OCI-LY1 (cell line): ENCODE measurements at regions not wholly inside any gene's neighbourhood (a gene's known extent, or its start where the extent isn't known, plus 50 kb on each side); places are given as distances from the start of the nearest gene placed in this dataset.

Experiments
- EZH2 ChIP-seq: fragments of 200-600 bp; sonication (generic), shearing (Covaris generic); IDR thresholded peaks from 2 replicates; pipeline ENCODE4 v1.8.0; 2017; ENCODE audit warnings: borderline replicate concordance, mixed run types, mild to moderate bottlenecking, antibody characterized with exemption, low read length, moderate library complexity, mixed read lengths
- TF ChIP-seq, protein P1 (sequence below): fragments of 200-600 bp; sonication (generic), shearing (Covaris generic); IDR thresholded peaks from 2 replicates; pipeline ENCODE4 v1.5.1; 2017; ENCODE audit warnings: mild to moderate bottlenecking, antibody characterized with exemption, low read length, moderate library complexity, mixed read lengths

DNA sequence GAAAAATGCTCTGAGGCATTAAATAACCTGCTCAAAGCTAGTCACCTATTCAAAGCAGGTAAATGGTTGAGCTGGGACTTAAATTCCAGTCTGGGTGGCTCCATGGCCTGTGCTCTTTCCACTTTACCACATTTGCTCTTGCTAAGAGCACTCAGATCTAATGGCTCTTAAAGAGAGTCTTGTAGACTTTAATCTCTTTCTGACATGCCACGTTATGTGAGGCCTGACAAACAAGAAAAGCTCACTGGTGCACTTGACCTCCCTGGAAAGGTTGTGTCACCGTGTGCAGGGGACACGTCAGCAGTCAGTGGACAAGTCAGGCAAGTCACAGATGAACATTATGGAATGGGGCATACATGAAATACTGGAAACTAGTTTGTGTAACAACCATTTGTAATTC lies 129.9 kb upstream of the RPS23 start:
- TF ChIP-seq, protein P1, sequence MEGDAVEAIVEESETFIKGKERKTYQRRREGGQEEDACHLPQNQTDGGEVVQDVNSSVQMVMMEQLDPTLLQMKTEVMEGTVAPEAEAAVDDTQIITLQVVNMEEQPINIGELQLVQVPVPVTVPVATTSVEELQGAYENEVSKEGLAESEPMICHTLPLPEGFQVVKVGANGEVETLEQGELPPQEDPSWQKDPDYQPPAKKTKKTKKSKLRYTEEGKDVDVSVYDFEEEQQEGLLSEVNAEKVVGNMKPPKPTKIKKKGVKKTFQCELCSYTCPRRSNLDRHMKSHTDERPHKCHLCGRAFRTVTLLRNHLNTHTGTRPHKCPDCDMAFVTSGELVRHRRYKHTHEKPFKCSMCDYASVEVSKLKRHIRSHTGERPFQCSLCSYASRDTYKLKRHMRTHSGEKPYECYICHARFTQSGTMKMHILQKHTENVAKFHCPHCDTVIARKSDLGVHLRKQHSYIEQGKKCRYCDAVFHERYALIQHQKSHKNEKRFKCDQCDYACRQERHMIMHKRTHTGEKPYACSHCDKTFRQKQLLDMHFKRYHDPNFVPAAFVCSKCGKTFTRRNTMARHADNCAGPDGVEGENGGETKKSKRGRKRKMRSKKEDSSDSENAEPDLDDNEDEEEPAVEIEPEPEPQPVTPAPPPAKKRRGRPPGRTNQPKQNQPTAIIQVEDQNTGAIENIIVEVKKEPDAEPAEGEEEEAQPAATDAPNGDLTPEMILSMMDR, result no peak
- TF ChIP-seq EZH2, result no peak
